Activated CD8-positive, alpha-beta memory T cell treated with anti-CD3 and anti-CD28 coated beads for 24 hours (primary cell): ENCODE measurements at regions not wholly inside any gene's neighbourhood (a gene's known extent, or its start where the extent isn't known, plus 50 kb on each side); places are given as distances from the start of the nearest gene placed in this dataset.

Source experiments
- DNase-seq: peaks from one replicate; pipeline ENCODE4 v3.0.0-alpha.2; 2020

- no peak for DNase-seq
These were observed 171.8 kb downstream of the UBE2E3 start for GRCh38 chr2:181152226-181152625.

DNA sequence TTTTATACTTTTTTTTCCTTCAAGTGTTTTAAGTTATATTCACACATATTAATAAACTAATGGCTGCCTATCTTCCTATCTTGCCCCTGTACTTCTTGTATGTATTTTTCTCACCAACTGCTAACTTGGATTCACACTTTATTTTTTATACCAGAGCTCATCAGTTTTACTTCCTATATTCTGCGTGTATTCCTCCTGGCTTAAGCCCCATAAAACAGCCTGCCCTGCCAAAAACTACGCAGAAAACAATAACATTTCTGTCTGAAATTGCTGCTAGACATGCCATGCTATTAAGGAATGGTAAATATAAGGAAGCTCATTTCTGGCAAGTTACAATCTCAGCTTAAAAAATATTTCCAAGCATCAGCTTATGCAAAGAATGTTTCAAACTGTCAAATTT lies 172.3 kb downstream of the UBE2E3 start:
- no peak for DNase-seq

DNA sequence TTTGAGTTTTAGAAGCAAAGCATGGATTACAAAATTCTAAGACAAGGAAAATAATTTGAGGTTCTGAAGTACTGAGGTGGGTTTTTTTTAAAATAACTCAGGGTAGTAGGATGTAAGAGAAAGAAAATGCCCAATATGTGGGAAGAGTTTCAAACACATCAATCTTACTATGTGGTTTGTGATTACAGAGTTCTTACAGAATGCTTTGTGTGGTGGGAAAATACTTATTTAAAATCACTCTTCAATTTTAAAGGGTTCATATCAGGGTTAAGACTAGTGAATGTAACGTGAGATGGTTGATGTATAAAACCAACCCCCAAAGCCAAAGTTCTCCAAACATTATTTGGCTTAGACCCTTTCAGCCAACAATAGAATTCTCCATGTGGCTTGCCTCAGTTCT lies 173.5 kb downstream of the UBE2E3 start:
- DNase-seq = no peak

GRCh38 chr2:181157326-181157725 lies 176.9 kb downstream of the UBE2E3 start:
- no peak for DNase-seq

DNA sequence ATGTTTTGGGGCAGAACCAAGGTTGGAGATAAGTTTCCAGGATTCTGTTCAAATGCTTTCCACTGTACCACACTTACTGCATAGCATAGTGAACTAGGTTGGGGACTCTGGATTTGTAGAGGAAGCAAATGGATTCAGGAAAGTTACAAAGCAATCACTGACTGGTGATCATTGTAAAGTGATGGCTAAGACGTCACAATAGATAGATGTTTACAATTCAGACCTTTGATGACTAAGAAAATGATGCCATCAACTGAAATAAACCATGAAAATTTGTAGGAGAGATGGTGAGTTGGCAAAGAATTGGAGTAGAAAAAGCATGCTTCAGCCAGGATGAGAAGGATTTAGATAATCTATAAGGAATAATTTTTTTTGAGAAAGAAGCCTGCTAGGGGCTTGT lies 178.0 kb downstream of the UBE2E3 start:
- DNase-seq = no peak

- no peak for DNase-seq
These were observed 181.2 kb downstream of the UBE2E3 start for GRCh38 chr2:181161615-181162014.

GRCh38 chr2:181163139-181163538 lies 182.7 kb downstream of the UBE2E3 start:
- DNase-seq = no peak

DNA sequence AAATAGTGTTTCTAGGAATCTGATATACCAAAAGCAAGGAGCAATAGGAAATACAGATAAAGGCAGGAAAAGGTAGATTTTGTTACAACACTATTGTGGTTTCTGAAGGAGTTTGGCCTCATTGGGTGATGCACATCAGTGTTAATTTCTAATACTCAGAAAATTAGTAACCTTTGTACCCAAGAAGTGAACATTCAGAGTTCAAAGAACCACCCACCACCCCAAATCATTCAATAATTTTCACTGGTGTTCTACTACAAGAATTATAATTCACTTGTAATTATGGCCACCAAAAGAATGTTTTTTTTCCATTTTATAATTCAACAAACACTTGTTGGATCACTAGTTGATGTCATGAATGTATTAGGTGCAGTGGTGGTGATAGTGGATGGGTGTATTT lies 183.3 kb downstream of the UBE2E3 start:
- DNase-seq = no peak

DNA sequence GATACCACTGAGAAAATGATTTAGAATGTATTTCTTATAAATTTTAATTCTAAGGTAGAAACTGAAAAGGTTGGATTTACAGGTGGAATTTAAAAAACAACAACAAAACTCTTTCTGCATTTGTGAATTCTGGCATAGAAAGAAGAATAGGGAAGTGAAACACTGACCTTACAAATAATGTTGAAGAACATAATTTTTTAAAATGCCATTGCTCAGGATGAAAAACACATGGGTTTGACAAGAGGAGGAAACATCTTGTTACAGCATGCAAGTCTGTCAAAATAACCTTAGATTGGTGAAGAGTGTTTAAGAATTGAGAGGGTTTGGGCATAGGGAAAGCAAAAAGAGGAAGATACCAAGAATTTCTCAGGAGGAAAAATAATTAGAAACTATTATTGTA lies 184.3 kb downstream of the UBE2E3 start:
- DNase-seq = no peak

- no peak for DNase-seq
These were observed 184.9 kb downstream of the UBE2E3 start for GRCh38 chr2:181165199-181165868.

GRCh38 chr2:181169503-181169902 lies 189.1 kb downstream of the UBE2E3 start:
- DNase-seq = no peak

DNA sequence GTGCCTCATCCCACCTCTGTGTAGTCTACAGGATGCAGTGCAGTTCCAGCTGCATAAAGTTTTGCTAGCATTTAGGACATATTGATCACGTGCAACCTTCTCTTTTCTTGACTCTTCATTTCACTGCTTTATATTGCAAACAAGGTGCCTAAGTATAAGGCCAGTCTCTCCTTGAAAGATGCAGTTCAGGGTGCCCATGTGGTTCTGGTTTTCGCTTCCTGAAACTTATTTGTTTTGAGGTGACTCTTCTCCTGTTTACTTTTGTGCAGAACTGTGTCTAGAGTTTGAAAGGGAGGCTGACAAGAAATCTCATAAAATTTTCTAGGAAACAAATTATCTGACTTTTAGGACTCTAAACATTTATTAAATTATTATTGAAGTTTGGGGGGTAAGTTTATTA lies 189.9 kb downstream of the UBE2E3 start:
- no peak for DNase-seq

- no peak for DNase-seq
These were observed 192.3 kb downstream of the UBE2E3 start for GRCh38 chr2:181172676-181173075.

- DNase-seq = no peak
These were observed 194.5 kb downstream of the UBE2E3 start for GRCh38 chr2:181174611-181175580.

- DNase-seq = no peak
These were observed 196.1 kb downstream of the UBE2E3 start for GRCh38 chr2:181176540-181176939.

DNA sequence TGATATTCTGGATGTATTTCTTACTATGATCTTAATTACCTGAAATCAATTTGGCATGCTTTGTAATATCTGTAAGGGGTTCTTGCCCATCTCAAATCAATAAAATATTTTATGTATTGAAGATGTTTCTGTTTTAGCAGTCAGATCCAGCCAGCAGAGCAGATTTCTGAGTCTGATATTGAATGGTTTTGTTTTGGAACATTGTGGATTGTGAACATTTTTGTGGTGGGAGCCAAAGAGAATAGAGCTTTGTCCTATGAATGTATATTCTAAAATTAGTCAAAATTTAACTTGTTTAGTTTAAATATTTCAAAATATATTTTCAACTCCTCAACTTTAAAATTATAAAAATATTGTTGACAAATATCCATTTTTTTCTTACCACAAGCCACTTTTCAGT lies 197.0 kb downstream of the UBE2E3 start:
- DNase-seq = no peak

DNA sequence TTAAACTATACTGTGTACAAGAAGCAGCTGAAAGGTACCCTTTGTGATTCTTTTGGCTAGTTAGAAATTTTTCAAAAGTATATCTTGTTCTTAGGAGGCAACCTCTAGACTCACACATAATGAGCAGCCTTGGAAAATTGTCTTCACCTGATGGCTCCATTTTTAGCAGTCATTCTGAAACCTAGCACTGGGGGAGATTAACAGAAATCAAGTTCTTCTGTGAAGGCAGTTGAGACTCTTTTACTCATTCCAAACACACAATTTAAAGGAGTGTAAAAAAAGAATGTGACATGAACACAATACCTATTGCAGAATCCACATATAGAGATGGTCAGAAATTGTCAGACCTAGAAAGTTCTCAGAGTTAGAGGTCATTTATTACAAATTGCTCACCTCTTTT lies 197.7 kb downstream of the UBE2E3 start:
- DNase-seq = no peak

DNA sequence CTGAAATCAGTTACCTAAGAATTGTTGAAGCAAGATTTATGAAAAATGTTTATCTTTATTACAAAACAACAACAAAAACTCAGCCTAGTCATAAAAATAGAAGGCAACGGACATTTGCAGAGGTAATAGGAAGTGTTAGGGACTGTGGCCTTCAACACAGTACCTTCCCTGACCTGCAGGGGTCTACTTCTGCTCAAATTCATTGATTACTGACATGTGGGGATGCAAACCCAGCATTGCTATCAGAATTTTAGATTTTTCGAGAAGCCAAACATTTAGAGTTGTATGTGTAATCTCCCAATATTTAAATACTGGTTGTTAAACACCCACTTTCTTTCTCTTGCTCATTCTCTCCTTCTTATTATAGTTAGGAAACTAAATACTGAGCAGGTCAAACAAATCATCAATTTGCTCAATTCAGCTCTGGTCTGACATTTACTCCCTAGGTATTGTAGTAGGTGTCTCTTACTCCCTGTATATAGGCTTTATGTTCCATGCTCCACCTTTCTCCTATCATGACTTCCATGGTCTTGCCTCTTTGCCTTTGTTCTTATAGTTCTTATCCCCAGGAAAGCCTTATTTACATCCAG lies 198.5 kb downstream of the UBE2E3 start:
- no peak for DNase-seq

DNA sequence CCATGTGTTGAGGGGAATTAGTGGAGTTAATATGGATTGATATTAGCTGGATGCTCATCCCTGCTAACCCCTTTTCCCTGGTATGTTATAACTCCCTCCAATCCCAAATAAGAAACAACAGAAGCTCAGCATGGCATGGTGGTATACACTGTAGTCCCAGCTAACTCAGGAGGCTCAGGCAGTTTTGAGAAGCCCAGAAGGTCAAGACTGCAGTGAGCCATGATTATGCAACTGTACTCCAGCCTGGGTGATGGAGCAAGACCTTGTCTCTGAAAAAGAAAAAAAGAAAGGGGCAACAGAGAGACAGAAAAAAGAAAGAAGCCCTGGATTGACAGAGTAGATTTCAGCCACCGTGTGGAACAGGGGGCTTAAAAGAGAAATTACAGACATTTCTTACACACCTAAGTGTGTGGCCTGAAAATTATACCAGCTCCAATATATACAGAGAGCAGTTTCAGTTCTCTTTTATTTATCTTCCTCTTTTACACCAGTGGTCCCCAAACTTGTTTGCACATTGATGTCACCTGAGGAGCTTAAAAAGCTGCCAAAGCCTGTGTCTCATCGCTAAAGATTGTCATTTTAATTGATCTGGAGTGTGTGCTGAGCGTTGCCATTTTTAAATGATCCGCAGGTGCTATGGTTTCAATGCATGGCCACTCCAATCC lies 203.6 kb downstream of the UBE2E3 start:
- no peak for DNase-seq

GRCh38 chr2:181185421-181185820 lies 205.0 kb downstream of the UBE2E3 start:
- DNase-seq = no peak

DNA sequence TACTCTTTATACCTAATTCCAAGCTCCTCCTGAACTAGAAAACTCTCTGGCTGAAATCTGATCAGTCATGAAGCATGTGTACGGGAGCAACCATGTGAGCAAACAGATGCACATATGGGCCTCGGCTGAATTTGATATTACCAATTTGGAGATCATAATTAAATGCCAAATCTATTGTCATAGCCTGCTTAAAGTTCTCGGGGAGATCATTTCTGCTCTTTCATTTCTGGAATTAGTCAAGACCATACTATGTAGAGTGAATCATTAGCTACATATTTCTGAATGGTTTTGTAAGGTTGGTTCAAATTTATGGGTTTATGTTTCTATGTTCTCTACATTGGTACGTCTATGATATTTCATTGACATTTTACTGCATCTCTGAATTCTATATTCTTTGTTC lies 205.5 kb downstream of the UBE2E3 start:
- no peak for DNase-seq

DNA sequence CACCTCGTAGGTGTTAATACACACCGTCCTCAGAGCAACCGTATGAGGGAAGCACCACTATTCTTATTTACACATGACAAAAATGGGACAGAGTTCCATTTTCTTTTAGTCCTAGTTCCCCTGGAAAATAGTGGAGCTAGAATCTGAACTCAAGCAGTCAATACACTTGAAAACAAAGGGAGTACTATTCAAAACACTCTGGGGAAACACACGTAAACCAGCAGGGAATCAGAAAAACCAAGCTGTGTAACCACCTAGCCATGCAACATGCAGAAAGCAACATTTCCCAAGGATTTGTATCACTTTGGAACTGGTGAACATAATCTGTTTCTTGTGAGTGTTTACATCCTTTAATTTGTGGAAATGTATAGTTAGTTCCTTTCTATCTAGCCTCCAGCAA lies 208.2 kb downstream of the UBE2E3 start:
- DNase-seq = no peak

- no peak for DNase-seq
These were observed 209.5 kb downstream of the UBE2E3 start for GRCh38 chr2:181189951-181190350.
